ENCODE measurements at regions not wholly inside any gene's neighbourhood (a gene's known extent, or its start where the extent isn't known, plus 50 kb on each side); places are given as distances from the start of the nearest gene placed in this dataset.

GRCh38 chr1:78274814-78275213 is 216.0 kb upstream of the PTGFR start:
- DNase-seq = no peak
- 73% methylated on average over 3 of the region's 3 CpGs for WGBS (ENCODE audit: insufficient coverage)
- no peaks in the 10 kb centered on the region for H3K4me1 Mint-ChIP-seq
- no peaks in the 10 kb centered on the region for H3K4me1 ChIP-seq (ENCODE audit: control insufficient read depth, insufficient read depth, low read length)
- H3K27ac Mint-ChIP-seq = no peak overlapping the region
- TF ChIP-seq, protein P1, sequence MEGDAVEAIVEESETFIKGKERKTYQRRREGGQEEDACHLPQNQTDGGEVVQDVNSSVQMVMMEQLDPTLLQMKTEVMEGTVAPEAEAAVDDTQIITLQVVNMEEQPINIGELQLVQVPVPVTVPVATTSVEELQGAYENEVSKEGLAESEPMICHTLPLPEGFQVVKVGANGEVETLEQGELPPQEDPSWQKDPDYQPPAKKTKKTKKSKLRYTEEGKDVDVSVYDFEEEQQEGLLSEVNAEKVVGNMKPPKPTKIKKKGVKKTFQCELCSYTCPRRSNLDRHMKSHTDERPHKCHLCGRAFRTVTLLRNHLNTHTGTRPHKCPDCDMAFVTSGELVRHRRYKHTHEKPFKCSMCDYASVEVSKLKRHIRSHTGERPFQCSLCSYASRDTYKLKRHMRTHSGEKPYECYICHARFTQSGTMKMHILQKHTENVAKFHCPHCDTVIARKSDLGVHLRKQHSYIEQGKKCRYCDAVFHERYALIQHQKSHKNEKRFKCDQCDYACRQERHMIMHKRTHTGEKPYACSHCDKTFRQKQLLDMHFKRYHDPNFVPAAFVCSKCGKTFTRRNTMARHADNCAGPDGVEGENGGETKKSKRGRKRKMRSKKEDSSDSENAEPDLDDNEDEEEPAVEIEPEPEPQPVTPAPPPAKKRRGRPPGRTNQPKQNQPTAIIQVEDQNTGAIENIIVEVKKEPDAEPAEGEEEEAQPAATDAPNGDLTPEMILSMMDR (IDR thresholded peaks at IDR 0.05) = no peak
- H3K4me3 ChIP-seq (ENCODE audit: low read length) = no peak overlapping the region
- no peaks in the 10 kb centered on the region for H3K36me3 ChIP-seq (ENCODE audit: control insufficient read depth, insufficient read depth, low read length)
- H3K9me3 Mint-ChIP-seq = peaks cover 8 to 29% of the 10 kb centered on the region in 2 donors
- H3K27me3 ChIP-seq (ENCODE audit: control insufficient read depth, insufficient read depth, low read length) = no peaks in the 10 kb centered on the region
- H3K36me3 Mint-ChIP-seq = no peaks in the 10 kb centered on the region
- intact Hi-C loops (cut with micrococcal nuclease) = no loop called here
- peaks cover 0 to 3% of the 10 kb centered on the region in 2 donors for H3K27me3 Mint-ChIP-seq (ENCODE audit: low read depth in 2 of 2)
- ATAC-seq = no peak
- H3K9me3 ChIP-seq (ENCODE audit: control insufficient read depth, insufficient read depth, low read length) = no peaks in the 10 kb centered on the region
- no peak overlapping the region for H3K27ac ChIP-seq (ENCODE audit: low read length)
- no peak overlapping the region for H3K4me3 Mint-ChIP-seq

GRCh38 chr1:78275456-78275855 is 215.3 kb upstream of the PTGFR start:
- H3K27ac ChIP-seq (ENCODE audit: low read length) = no peak overlapping the region
- no peaks in the 10 kb centered on the region for H3K36me3 ChIP-seq (ENCODE audit: control insufficient read depth, insufficient read depth, low read length)
- TF ChIP-seq, protein P1 (IDR thresholded peaks at IDR 0.05) = no peak
- Mint-ChIP-seq H3K36me3 (no peaks in the 10 kb centered on the region), H3K9me3 (peaks cover 8 to 29% of the 10 kb centered on the region in 2 donors), H3K27me3 (ENCODE audit: low read depth in 2 of 2) (peaks cover 0 to 3% of the 10 kb centered on the region in 2 donors), H3K27ac (no peak overlapping the region), H3K4me1 (no peaks in the 10 kb centered on the region), H3K4me3 (no peak overlapping the region)
- H3K9me3 ChIP-seq (ENCODE audit: control insufficient read depth, insufficient read depth, low read length) = no peaks in the 10 kb centered on the region
- WGBS (ENCODE audit: insufficient coverage) = 83% methylated on average over 2 of the region's 2 CpGs
- ATAC-seq (no peak), DNase-seq (no peak)
- H3K27me3 ChIP-seq (ENCODE audit: control insufficient read depth, insufficient read depth, low read length) = no peaks in the 10 kb centered on the region
- intact Hi-C loops (cut with micrococcal nuclease) = no loop called here
- H3K4me3 ChIP-seq (ENCODE audit: low read length) = no peak overlapping the region
- H3K4me1 ChIP-seq (ENCODE audit: control insufficient read depth, insufficient read depth, low read length) = no peaks in the 10 kb centered on the region

DNA sequence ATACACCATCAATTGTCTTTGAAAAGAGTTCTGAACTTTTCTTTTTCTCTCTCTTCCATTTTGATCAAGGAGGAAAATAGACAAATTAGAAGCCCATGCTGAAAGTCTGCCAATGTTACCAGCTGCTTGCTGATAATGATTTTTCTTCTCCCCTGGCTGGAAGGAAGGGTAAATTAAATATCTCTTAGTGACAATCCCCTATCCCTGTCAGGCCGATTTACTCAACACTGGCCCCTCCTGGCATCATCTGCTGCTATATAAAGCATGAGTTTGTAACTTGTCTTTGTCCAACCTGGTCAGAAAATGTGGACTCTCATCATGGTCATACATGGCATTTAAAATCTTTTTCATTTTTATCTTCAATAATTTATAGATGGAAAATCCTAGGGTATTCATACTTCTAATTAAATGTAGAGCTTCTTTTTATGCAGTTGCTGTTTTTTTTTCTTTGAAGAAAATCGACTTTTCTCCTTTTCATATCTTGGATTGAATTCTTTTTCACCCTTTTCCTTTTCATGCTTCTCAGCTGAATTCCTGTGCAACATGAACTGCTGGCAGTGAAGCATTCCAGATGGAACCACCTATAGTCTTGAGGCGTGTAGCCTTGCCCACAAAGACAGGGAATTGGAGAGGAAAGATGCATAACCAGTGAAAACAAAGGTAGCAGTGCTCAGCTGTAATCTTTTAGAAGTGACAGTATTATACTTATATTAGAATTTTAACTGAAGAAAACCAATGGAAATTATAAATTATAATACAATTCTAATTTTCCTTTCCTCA is 214.7 kb upstream of the PTGFR start:
- Mint-ChIP-seq H3K36me3 (no peaks in the 10 kb centered on the region), H3K4me1 (no peaks in the 10 kb centered on the region), H3K27ac (no peak overlapping the region), H3K4me3 (no peak overlapping the region), H3K27me3 (ENCODE audit: low read depth in 2 of 2) (peaks cover 0 to 3% of the 10 kb centered on the region in 2 donors), H3K9me3 (peaks cover 8 to 25% of the 10 kb centered on the region in 2 donors)
- intact Hi-C loops (cut with micrococcal nuclease) = no loop called here
- Histone ChIP-seq H3K27me3 (ENCODE audit: control insufficient read depth, insufficient read depth, low read length) (no peaks in the 10 kb centered on the region), H3K4me1 (ENCODE audit: control insufficient read depth, insufficient read depth, low read length) (no peaks in the 10 kb centered on the region), H3K9me3 (ENCODE audit: control insufficient read depth, insufficient read depth, low read length) (no peaks in the 10 kb centered on the region), H3K27ac (ENCODE audit: low read length) (no peak overlapping the region), H3K4me3 (ENCODE audit: low read length) (no peak overlapping the region), H3K36me3 (ENCODE audit: control insufficient read depth, insufficient read depth, low read length) (no peaks in the 10 kb centered on the region)
- 63% methylated on average over 2 of the region's 3 CpGs for WGBS (ENCODE audit: insufficient coverage)
- DNase-seq (no peak), ATAC-seq (no peak)
- TF ChIP-seq, protein P1 (IDR thresholded peaks at IDR 0.05) = no peak

GRCh38 chr1:78277253-78277652 is 213.5 kb upstream of the PTGFR start:
- TF ChIP-seq, protein P1 (IDR thresholded peaks at IDR 0.05) = no peak

More at GRCh38 chr1:78277253-78277652, 213.5 kb upstream of the PTGFR start:
- Mint-ChIP-seq H3K9me3 (peaks cover 8 to 25% of the 10 kb centered on the region in 2 donors), H3K4me1 (no peaks in the 10 kb centered on the region), H3K27me3 (ENCODE audit: low read depth in 2 of 2) (peaks cover 0 to 3% of the 10 kb centered on the region in 2 donors), H3K27ac (no peak overlapping the region), H3K36me3 (no peaks in the 10 kb centered on the region), H3K4me3 (no peak overlapping the region)
- no peak overlapping the region for H3K27ac ChIP-seq (ENCODE audit: low read length)
- no peak overlapping the region for H3K4me3 ChIP-seq (ENCODE audit: low read length)
- no peaks in the 10 kb centered on the region for H3K36me3 ChIP-seq (ENCODE audit: control insufficient read depth, insufficient read depth, low read length)
- DNase-seq = no peak
- H3K27me3 ChIP-seq (ENCODE audit: control insufficient read depth, insufficient read depth, low read length) = no peaks in the 10 kb centered on the region
- H3K9me3 ChIP-seq (ENCODE audit: control insufficient read depth, insufficient read depth, low read length) = no peaks in the 10 kb centered on the region
- intact Hi-C loops (cut with micrococcal nuclease) = no loop called here
- H3K4me1 ChIP-seq (ENCODE audit: control insufficient read depth, insufficient read depth, low read length) = no peaks in the 10 kb centered on the region
- no peak for ATAC-seq

Data from natural killer cell (primary cell).